GM23338 (cell line): ENCODE measurements at regions not wholly inside any gene's neighbourhood (a gene's known extent, or its start where the extent isn't known, plus 50 kb on each side); places are given as distances from the start of the nearest gene placed in this dataset.

Source experiments
- CREB1 ChIP-seq: fragments of 250-450 bp; sonication (Bioruptor Pico); IDR thresholded peaks from 2 replicates; pipeline ENCODE4 v1.5.0; 2020; ENCODE audit warnings: low read depth, mild to moderate bottlenecking, moderate library complexity
- CTCF ChIP-seq, 2 experiments: fragments of 200-600 bp in 1 of 2; sonication (generic) in 1 of 2; conservative IDR thresholded peaks; 2 replicates each; pipeline versions ENCODE4 v1.5.1 to v1.6.1; 2016 to 2017; ENCODE audit warnings: antibody characterized with exemption in 2 of 2, low read depth in 2 of 2, mild to moderate bottlenecking in 2 of 2, moderate library complexity in 1 of 2
- ETS1 ChIP-seq: IDR thresholded peaks from 2 replicates; pipeline ENCODE4 v1.6.1; 2016; ENCODE audit warnings: antibody characterized with exemption
- EZH2 ChIP-seq: fragments of 200-600 bp; sonication (generic); IDR thresholded peaks from one replicate; pipeline ENCODE4 v1.8.0; 2017; ENCODE audit warnings: antibody characterized with exemption, mild to moderate bottlenecking, low read depth; ENCODE audit not compliant: unreplicated experiment
- EZH2phosphoT487 ChIP-seq: fragments of 200-600 bp; sonication (generic); IDR thresholded peaks from one replicate; pipeline ENCODE4 v1.8.1; 2018; ENCODE audit warnings: antibody characterized with exemption; ENCODE audit not compliant: unreplicated experiment
- JUNB ChIP-seq: IDR thresholded peaks from one replicate; pipeline ENCODE4 v1.6.1; 2016; ENCODE audit warnings: antibody characterized with exemption; ENCODE audit not compliant: unreplicated experiment
- NANOG ChIP-seq: IDR thresholded peaks from 2 replicates; pipeline ENCODE4 v1.6.1; 2016; ENCODE audit warnings: antibody characterized with exemption, borderline replicate concordance
- POLR2AphosphoS5 ChIP-seq: IDR thresholded peaks from 2 replicates; pipeline ENCODE4 v1.6.1; 2016; ENCODE audit warnings: antibody characterized with exemption, low read depth
- REST ChIP-seq: IDR thresholded peaks from one replicate; pipeline ENCODE4 v1.6.1; 2018; ENCODE audit warnings: antibody characterized with exemption; ENCODE audit not compliant: unreplicated experiment
- STAT1 ChIP-seq: IDR thresholded peaks from one replicate; pipeline ENCODE4 v1.6.1; 2016; ENCODE audit warnings: antibody characterized with exemption; ENCODE audit not compliant: unreplicated experiment
- ZNF114 ChIP-seq: fragments of 250-450 bp; sonication (Bioruptor Pico); IDR thresholded peaks from 2 replicates; pipeline ENCODE4 v1.5.0; 2020; ENCODE audit warnings: mild to moderate bottlenecking, moderate library complexity
- ZNF462 ChIP-seq: fragments of 250-450 bp; sonication (Bioruptor Pico); IDR thresholded peaks from 2 replicates; pipeline ENCODE4 v1.5.0; 2020; ENCODE audit warnings: mild to moderate bottlenecking, moderate library complexity

GRCh38 chr5:23385036-23385435 lies 122.4 kb upstream of the PRDM9 start:
- TF ChIP-seq CTCF (conservative IDR thresholded peaks at IDR 0.05; ENCODE audit: low read depth in 2 of 2), result no peak
- no peak for TF ChIP-seq POLR2AphosphoS5
- TF ChIP-seq REST, result no peak
- TF ChIP-seq EZH2, result no peak
- no peak for TF ChIP-seq STAT1
- TF ChIP-seq EZH2phosphoT487, result no peak
- TF ChIP-seq JUNB, result no peak
- no peak for TF ChIP-seq ETS1
- TF ChIP-seq NANOG, result no peak
- TF ChIP-seq CREB1 (CRISPR knock-in tag), result no peak
- TF ChIP-seq ZNF462 (CRISPR knock-in tag), result no peak
- no peak for TF ChIP-seq ZNF114 (CRISPR knock-in tag)
